LHCN-M2 (cell line): ENCODE measurements at regions not wholly inside any gene's neighbourhood (a gene's known extent, or its start where the extent isn't known, plus 50 kb on each side); places are given as distances from the start of the nearest gene placed in this dataset.
"Not testable (repeated sequence)": the region's sequence is repeated elsewhere in the genome, so short reads cannot be mapped to it uniquely, and the experiment has no call there.

ENCODE experiments used
- DNase-seq: peaks from one replicate; pipeline ENCODE4 v3.0.0-alpha.2; 2012; ENCODE audit warnings: low read depth

GRCh38 chr1:193388683-193389082 is 202.3 kb upstream of the B3GALT2 start:
- no peak for DNase-seq

GRCh38 chr1:193388165-193388564 is 201.8 kb upstream of the B3GALT2 start:
- DNase-seq: no peak

GRCh38 chr1:193387406-193387805 is 201.0 kb upstream of the B3GALT2 start:
- no peak for DNase-seq

- DNase-seq: not testable (repeated sequence)
Measured at GRCh38 chr1:193378451-193378850, 192.0 kb upstream of the B3GALT2 start.

GRCh38 chr1:193377472-193377871 is 191.1 kb upstream of the B3GALT2 start:
- DNase-seq: no peak

- DNase-seq: no peak
Measured at GRCh38 chr1:193372553-193372952, 186.1 kb upstream of the B3GALT2 start.

- no peak for DNase-seq
Measured at GRCh38 chr1:193368302-193368701, 181.9 kb upstream of the B3GALT2 start.

GRCh38 chr1:193367863-193368262 is 181.4 kb upstream of the B3GALT2 start:
- no peak for DNase-seq

- no peak for DNase-seq
Measured at GRCh38 chr1:193366764-193367507, 180.5 kb upstream of the B3GALT2 start.

GRCh38 chr1:193365966-193366365 is 179.6 kb upstream of the B3GALT2 start:
- DNase-seq: no peak

- no peak for DNase-seq
Measured at GRCh38 chr1:193359631-193360030, 173.2 kb upstream of the B3GALT2 start.

GRCh38 chr1:193358419-193358818 is 172.0 kb upstream of the B3GALT2 start:
- no peak for DNase-seq

GRCh38 chr1:193356249-193356648 is 169.8 kb upstream of the B3GALT2 start:
- DNase-seq: no peak

- no peak for DNase-seq
Measured at GRCh38 chr1:193355626-193356025, 169.2 kb upstream of the B3GALT2 start.

GRCh38 chr1:193355178-193355577 is 168.8 kb upstream of the B3GALT2 start:
- peak; percentile 28 for DNase-seq

- no peak for DNase-seq
Measured at GRCh38 chr1:193348769-193349535, 162.5 kb upstream of the B3GALT2 start.

GRCh38 chr1:193348091-193348768 is 161.8 kb upstream of the B3GALT2 start:
- DNase-seq: peak; percentile 28

GRCh38 chr1:193346085-193346484 is 159.7 kb upstream of the B3GALT2 start:
- DNase-seq: no peak

GRCh38 chr1:193342811-193343210 is 156.4 kb upstream of the B3GALT2 start:
- no peak for DNase-seq

GRCh38 chr1:193340331-193340730 is 153.9 kb upstream of the B3GALT2 start:
- DNase-seq: no peak

GRCh38 chr1:193339401-193339800 is 153.0 kb upstream of the B3GALT2 start:
- DNase-seq: no peak

- peak; percentile 51 for DNase-seq
Measured at GRCh38 chr1:193338194-193338593, 151.8 kb upstream of the B3GALT2 start.
